ENCODE measurements at regions not wholly inside any gene's neighbourhood (a gene's known extent, or its start where the extent isn't known, plus 50 kb on each side); places are given as distances from the start of the nearest gene placed in this dataset.

GRCh38 chr3:146861262-146861661 is 256.1 kb upstream of the PLSCR5 start:
- H3K9me2 ChIP-seq (replicated peaks; ENCODE audit: low read length): no peaks in the 10 kb centered on the region
- no peak overlapping the region for H3K27ac ChIP-seq (ENCODE audit: low read length)
- no peaks in the 10 kb centered on the region for H3F3A ChIP-seq (ENCODE audit: low read length, unreplicated experiment)
- no peaks in the 10 kb centered on the region for H3K79me2 ChIP-seq (ENCODE audit: low read length)
- H3K9ac ChIP-seq (ENCODE audit: low read length): no peak overlapping the region
- TF ChIP-seq EZH2phosphoT487 (IDR thresholded peaks at IDR 0.05; ENCODE audit: borderline replicate concordance, low read length): no peak
- TF ChIP-seq, protein P1, sequence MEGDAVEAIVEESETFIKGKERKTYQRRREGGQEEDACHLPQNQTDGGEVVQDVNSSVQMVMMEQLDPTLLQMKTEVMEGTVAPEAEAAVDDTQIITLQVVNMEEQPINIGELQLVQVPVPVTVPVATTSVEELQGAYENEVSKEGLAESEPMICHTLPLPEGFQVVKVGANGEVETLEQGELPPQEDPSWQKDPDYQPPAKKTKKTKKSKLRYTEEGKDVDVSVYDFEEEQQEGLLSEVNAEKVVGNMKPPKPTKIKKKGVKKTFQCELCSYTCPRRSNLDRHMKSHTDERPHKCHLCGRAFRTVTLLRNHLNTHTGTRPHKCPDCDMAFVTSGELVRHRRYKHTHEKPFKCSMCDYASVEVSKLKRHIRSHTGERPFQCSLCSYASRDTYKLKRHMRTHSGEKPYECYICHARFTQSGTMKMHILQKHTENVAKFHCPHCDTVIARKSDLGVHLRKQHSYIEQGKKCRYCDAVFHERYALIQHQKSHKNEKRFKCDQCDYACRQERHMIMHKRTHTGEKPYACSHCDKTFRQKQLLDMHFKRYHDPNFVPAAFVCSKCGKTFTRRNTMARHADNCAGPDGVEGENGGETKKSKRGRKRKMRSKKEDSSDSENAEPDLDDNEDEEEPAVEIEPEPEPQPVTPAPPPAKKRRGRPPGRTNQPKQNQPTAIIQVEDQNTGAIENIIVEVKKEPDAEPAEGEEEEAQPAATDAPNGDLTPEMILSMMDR (conservative IDR thresholded peaks at IDR 0.05; ENCODE audit: low read depth, low read length): no peak
- TF ChIP-seq EZH2 (IDR thresholded peaks at IDR 0.05; ENCODE audit: low read length, unreplicated experiment): no peak
- no peaks in the 10 kb centered on the region for H4K20me1 ChIP-seq (ENCODE audit: low read length)
- no peaks in the 10 kb centered on the region for H3K36me3 ChIP-seq (ENCODE audit: low read depth, low read length)
- no peak overlapping the region for H3K4me2 ChIP-seq (ENCODE audit: low read length)
- H2AFZ ChIP-seq (ENCODE audit: low read length): no peak overlapping the region
- CTCF ChIA-PET: no interaction called here
- no peaks in the 10 kb centered on the region for H3K4me1 ChIP-seq (ENCODE audit: insufficient read depth, low read length)
- H3K4me3 ChIP-seq (ENCODE audit: low read length): no peak overlapping the region
- no TSS peak for BruUV-seq (replicated peaks)
- POLR2A ChIA-PET (ENCODE audit: unreplicated experiment): no interaction called here
- DNase-seq: no peak
- H3K9me3 ChIP-seq (ENCODE audit: low read length): no peaks in the 10 kb centered on the region
- intact Hi-C loops (cut with micrococcal nuclease): no loop called here
- no peak for ATAC-seq
- peaks cover 40% of the 10 kb centered on the region; the same call in 1 of the 2 replicates for H3K27me3 ChIP-seq (ENCODE audit: low read length)

GRCh38 chr3:146854523-146854922 is 249.4 kb upstream of the PLSCR5 start:
- no peaks in the 10 kb centered on the region for H3K79me2 ChIP-seq (ENCODE audit: low read length)
- H3K4me2 ChIP-seq (ENCODE audit: low read length): no peak overlapping the region
- H4K20me1 ChIP-seq (ENCODE audit: low read length): no peaks in the 10 kb centered on the region
- ATAC-seq: no peak
- no peak overlapping the region for H3K9ac ChIP-seq (ENCODE audit: low read length)
- DNase-seq: no peak
- no peaks in the 10 kb centered on the region for H3K9me2 ChIP-seq (replicated peaks; ENCODE audit: low read length)
- no peaks in the 10 kb centered on the region for H3F3A ChIP-seq (ENCODE audit: low read length, unreplicated experiment)
- no peaks in the 10 kb centered on the region for H3K9me3 ChIP-seq (ENCODE audit: low read length)
- H3K4me1 ChIP-seq (ENCODE audit: insufficient read depth, low read length): peaks cover 10% of the 10 kb centered on the region; the same call in 1 of the 2 replicates
- no peak overlapping the region for H3K27ac ChIP-seq (ENCODE audit: low read length)
- no peak for TF ChIP-seq EZH2phosphoT487 (IDR thresholded peaks at IDR 0.05; ENCODE audit: borderline replicate concordance, low read length)
- H3K4me3 ChIP-seq (ENCODE audit: low read length): no peak overlapping the region
- intact Hi-C loops (cut with micrococcal nuclease): loop anchor here (5.0 kb wide), 1 partner anchor 107 kb away; no protein-coding TSS in a partner anchor
- no peak overlapping the region for H2AFZ ChIP-seq (ENCODE audit: low read length)
- H3K36me3 ChIP-seq (ENCODE audit: low read depth, low read length): no peaks in the 10 kb centered on the region
- BruUV-seq (replicated peaks): no TSS peak
- ChIA-PET CTCF (no interaction called here), POLR2A (ENCODE audit: unreplicated experiment) (no interaction called here)
- peaks cover 51% of the 10 kb centered on the region for H3K27me3 ChIP-seq (ENCODE audit: low read length)

GRCh38 chr3:146851665-146852064 is 246.5 kb upstream of the PLSCR5 start:
- BruUV-seq (replicated peaks): no TSS peak
- Histone ChIP-seq H3K9me2 (replicated peaks; ENCODE audit: low read length) (no peaks in the 10 kb centered on the region), H2AFZ (ENCODE audit: low read length) (no peak overlapping the region), H3F3A (ENCODE audit: low read length, unreplicated experiment) (no peaks in the 10 kb centered on the region), H3K79me2 (ENCODE audit: low read length) (no peaks in the 10 kb centered on the region), H3K4me2 (ENCODE audit: low read length) (peak overlapping the region; percentile 27; the same call in 1 of the 2 replicates), H4K20me1 (ENCODE audit: low read length) (no peaks in the 10 kb centered on the region), H3K9me3 (ENCODE audit: low read length) (no peaks in the 10 kb centered on the region), H3K4me1 (ENCODE audit: insufficient read depth, low read length) (peaks cover 10% of the 10 kb centered on the region; the same call in 1 of the 2 replicates), H3K4me3 (ENCODE audit: low read length) (no peak overlapping the region), H3K27me3 (ENCODE audit: low read length) (peaks cover 57% of the 10 kb centered on the region), H3K27ac (ENCODE audit: low read length) (no peak overlapping the region), H3K9ac (ENCODE audit: low read length) (no peak overlapping the region), H3K36me3 (ENCODE audit: low read depth, low read length) (no peaks in the 10 kb centered on the region)
- ChIA-PET CTCF (interaction anchor here (0.7 kb wide), 1 partner anchor 144 kb away, joined by 3 read pairs; no protein-coding TSS in a partner anchor), POLR2A (ENCODE audit: unreplicated experiment) (interaction anchor here (0.6 kb wide), 1 partner anchor 34 kb away, joined by 5 read pairs; no protein-coding TSS in a partner anchor)
- TF ChIP-seq EZH2phosphoT487 (IDR thresholded peaks at IDR 0.05; ENCODE audit: borderline replicate concordance, low read length) (no peak), EZH2 (IDR thresholded peaks at IDR 0.05; ENCODE audit: low read length, unreplicated experiment) (no peak)
- TF ChIP-seq, protein P1 (conservative IDR thresholded peaks at IDR 0.05; ENCODE audit: low read depth, low read length): no peak
- intact Hi-C loops (cut with micrococcal nuclease): loop anchor here (5.0 kb wide), 1 partner anchor 104 kb away; no protein-coding TSS in a partner anchor
- peak; percentile 69 for DNase-seq
- peak; percentile 71 for ATAC-seq
